Lower lobe of right lung (tissue), 2 donors: ENCODE measurements at regions not wholly inside any gene's neighbourhood (a gene's known extent, or its start where the extent isn't known, plus 50 kb on each side); places are given as distances from the start of the nearest gene placed in this dataset.

ENCODE experiments used
- ATAC-seq, 2 donors: fragments of 200-7000 bp; cut with Tn5 transposase; one replicate each; pipeline ENCODE4 v1.9.1; 2020 to 2022; ENCODE audit warnings: mild to moderate bottlenecking in 2 of 2, moderate library complexity in 2 of 2
- DNase-seq: peaks from one replicate; pipeline ENCODE4 v3.0.0-alpha.2; 2020
- H3K27ac ChIP-seq: fragments of 200-600 bp; one replicate; pipeline ENCODE4 v1.8.0; 2022
- H3K27me3 ChIP-seq: fragments of 200-600 bp; one replicate; pipeline ENCODE4 v1.8.0; 2022; ENCODE audit warnings: low read depth
- H3K36me3 ChIP-seq: fragments of 200-600 bp; one replicate; pipeline ENCODE4 v1.8.0; 2022; ENCODE audit warnings: mild to moderate bottlenecking
- H3K4me1 ChIP-seq: fragments of 200-600 bp; one replicate; pipeline ENCODE4 v1.8.0; 2022
- H3K4me3 ChIP-seq: fragments of 200-600 bp; one replicate; pipeline ENCODE4 v1.8.0; 2022; ENCODE audit warnings: mild to moderate bottlenecking
- H3K9me3 ChIP-seq: fragments of 200-600 bp; one replicate; pipeline ENCODE4 v1.8.0; 2022
- CTCF ChIP-seq: fragments of 200-600 bp; IDR thresholded peaks from one replicate; pipeline ENCODE4 v1.8.0; 2022; ENCODE audit warnings: antibody characterized with exemption, mild to moderate bottlenecking
- intact Hi-C: fragments of 100-400 bp; cut with DNase I; formaldehyde crosslinking; loops from one replicate; pipeline ENCODE4 v1.11.0; 2022
- donor health status: DM: no; HTN: yes; CAD: no; lungs with severe emphysema.

DNA sequence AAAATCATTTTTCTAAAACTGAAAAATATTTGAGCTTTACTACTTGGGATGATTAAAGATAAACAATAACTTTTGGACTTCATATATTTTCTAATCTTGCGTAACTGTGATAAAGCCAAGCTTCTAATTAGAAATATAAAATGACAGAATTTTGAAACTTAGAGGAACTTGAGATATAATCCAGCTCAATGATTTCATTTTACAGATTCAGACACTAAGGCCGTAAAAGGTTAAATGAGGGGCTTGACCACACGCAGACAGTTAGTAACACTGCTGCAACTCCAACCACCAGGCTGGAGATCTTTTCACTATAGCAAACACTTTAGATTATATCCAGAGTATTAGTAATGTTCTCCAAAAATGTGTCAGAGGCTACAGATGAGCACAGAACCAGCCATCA is 445.5 kb downstream of the ZEB2 start:
- H3K36me3 ChIP-seq = no peaks in the 10 kb centered on the region

GRCh38 chr2:144071461-144071860 is 448.5 kb downstream of the ZEB2 start:
- TF ChIP-seq CTCF = no peak
- intact Hi-C loops = no loop called here
- Histone ChIP-seq H3K36me3 (no peaks in the 10 kb centered on the region), H3K27me3 (no peaks in the 10 kb centered on the region), H3K4me1 (no peaks in the 10 kb centered on the region), H3K27ac (no peak overlapping the region), H3K9me3 (no peaks in the 10 kb centered on the region), H3K4me3 (no peak overlapping the region)
- DNase-seq (no peak), ATAC-seq (no peak)

More for the DNA sequence above, 445.5 kb downstream of the ZEB2 start:
- no peak for DNase-seq
- H3K27me3 ChIP-seq = no peaks in the 10 kb centered on the region
- H3K4me1 ChIP-seq = no peaks in the 10 kb centered on the region
- no peak overlapping the region for H3K4me3 ChIP-seq
- H3K9me3 ChIP-seq = no peaks in the 10 kb centered on the region
- no peak for TF ChIP-seq CTCF
- no peak overlapping the region for H3K27ac ChIP-seq
- intact Hi-C loops = no loop called here
- no peak for ATAC-seq

GRCh38 chr2:144067506-144067905 is 452.4 kb downstream of the ZEB2 start:
- Histone ChIP-seq H3K4me3 (no peak overlapping the region), H3K27ac (no peak overlapping the region), H3K36me3 (no peaks in the 10 kb centered on the region), H3K27me3 (no peaks in the 10 kb centered on the region), H3K9me3 (no peaks in the 10 kb centered on the region), H3K4me1 (no peaks in the 10 kb centered on the region)
- intact Hi-C loops = no loop called here
- ATAC-seq (no peak), DNase-seq (no peak)
- no peak for TF ChIP-seq CTCF

DNA sequence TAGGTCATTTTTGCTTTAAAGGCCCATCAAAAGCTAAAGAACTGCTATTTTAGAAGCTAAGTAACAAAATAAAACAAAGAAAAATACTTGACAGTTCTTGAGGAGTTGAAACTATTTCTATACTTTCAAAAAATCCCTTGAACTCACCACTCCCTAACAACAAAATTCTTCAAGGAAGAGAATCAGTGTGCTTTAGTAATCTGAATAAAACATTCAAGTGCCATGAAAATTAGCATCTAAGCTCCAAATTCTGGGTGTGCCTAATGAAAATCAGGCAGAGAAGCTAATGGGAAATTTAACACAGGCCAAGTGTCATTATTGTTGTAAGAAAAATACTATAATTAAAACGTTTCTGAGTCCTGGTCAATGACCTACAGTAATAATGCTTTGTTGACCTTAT is 456.3 kb downstream of the ZEB2 start:
- H3K4me1 ChIP-seq = no peaks in the 10 kb centered on the region
- no peak for TF ChIP-seq CTCF
- no peaks in the 10 kb centered on the region for H3K36me3 ChIP-seq
- no peak overlapping the region for H3K4me3 ChIP-seq
- H3K27me3 ChIP-seq = no peaks in the 10 kb centered on the region
- intact Hi-C loops = no loop called here
- ATAC-seq (no peak), DNase-seq (no peak)
- no peak overlapping the region for H3K27ac ChIP-seq
- no peaks in the 10 kb centered on the region for H3K9me3 ChIP-seq

- ATAC-seq = no peak
- DNase-seq = no peak
- Histone ChIP-seq H3K4me3 (no peak overlapping the region), H3K9me3 (no peaks in the 10 kb centered on the region), H3K36me3 (no peaks in the 10 kb centered on the region), H3K4me1 (no peaks in the 10 kb centered on the region), H3K27ac (no peak overlapping the region), H3K27me3 (no peaks in the 10 kb centered on the region)
- no peak for TF ChIP-seq CTCF
- intact Hi-C loops = no loop called here
Observed at GRCh38 chr2:144054911-144055310, 465.0 kb downstream of the ZEB2 start.

DNA sequence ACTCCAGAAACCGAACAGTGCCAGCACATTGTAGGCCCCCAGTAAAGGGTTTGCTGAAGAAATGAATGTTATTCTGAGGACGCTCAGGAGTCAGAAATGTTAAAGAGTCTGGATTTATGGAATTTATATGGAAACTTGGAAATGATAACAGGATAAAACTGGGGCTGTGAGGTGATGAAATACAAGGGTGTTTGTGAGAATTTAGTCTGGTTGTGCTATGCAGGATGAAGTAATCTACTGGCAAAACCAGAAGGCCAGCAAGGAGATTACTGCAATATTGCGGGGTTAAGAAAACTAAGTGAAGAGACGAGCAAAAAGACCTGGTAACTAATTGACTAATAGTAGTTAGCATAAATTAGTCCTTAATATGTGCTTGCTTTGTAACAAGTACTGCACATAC is 467.8 kb downstream of the ZEB2 start:
- Histone ChIP-seq H3K4me1 (no peaks in the 10 kb centered on the region), H3K27me3 (no peaks in the 10 kb centered on the region), H3K36me3 (no peaks in the 10 kb centered on the region), H3K27ac (no peak overlapping the region), H3K9me3 (no peaks in the 10 kb centered on the region), H3K4me3 (no peak overlapping the region)
- DNase-seq (no peak), ATAC-seq (no peak)
- intact Hi-C loops = no loop called here
- TF ChIP-seq CTCF = no peak
